WTC11 (cell line): ENCODE measurements at regions not wholly inside any gene's neighbourhood (a gene's known extent, or its start where the extent isn't known, plus 50 kb on each side); places are given as distances from the start of the nearest gene placed in this dataset.

Experiments
- ATAC-seq: fragments of 200-7000 bp; cut with Tn5 transposase; 2 replicates; pipeline ENCODE4 v1.10.0; 2021; ENCODE audit warnings: mild to moderate bottlenecking, moderate library complexity
- CTCF ChIA-PET: fragments of 300-600 bp; sonication (Branson Sonifier 250); formaldehyde crosslinking; loops from one replicate; lab custom pipeline; 2021; ENCODE audit warnings: antibody characterized with exemption; lab: Charles Lee
- POLR2A ChIA-PET: fragments of 350-600 bp; sonication (Branson Sonifier 250); formaldehyde crosslinking; loops from one replicate; lab custom pipeline; 2021; ENCODE audit warnings: antibody characterized with exemption; lab: Charles Lee
- DNase-seq: peaks from one replicate; pipeline ENCODE4 v3.0.0; 2021; ENCODE audit warnings: low spot score
- H3K27ac Mint-ChIP-seq: 2 replicates; pipeline ENCODE4 v1.8.0; 2021; ENCODE audit warnings: mixed read lengths
- H3K27me3 Mint-ChIP-seq: 2 replicates; pipeline ENCODE4 v1.8.0; 2021; ENCODE audit warnings: low read depth, mild to moderate bottlenecking, moderate library complexity, mixed read lengths
- H3K36me3 Mint-ChIP-seq: 2 replicates; pipeline ENCODE4 v1.8.0; 2021; ENCODE audit warnings: mixed read lengths
- H3K4me1 Mint-ChIP-seq: 2 replicates; pipeline ENCODE4 v1.8.0; 2022; ENCODE audit warnings: mixed read lengths
- H3K4me3 Mint-ChIP-seq: 2 replicates; pipeline ENCODE4 v1.8.0; 2021; ENCODE audit warnings: mild to moderate bottlenecking, moderate library complexity, mixed read lengths
- H3K9me3 Mint-ChIP-seq: 2 replicates; pipeline ENCODE4 v1.8.0; 2021; ENCODE audit warnings: mixed read lengths
- ATF1 ChIP-seq: sonication (generic); formaldehyde crosslinking; IDR thresholded peaks from 2 replicates; pipeline ENCODE4 v1.8.1; 2023; ENCODE audit warnings: mild to moderate bottlenecking, moderate library complexity, missing genetic modification reagents
- ATF6 ChIP-seq: sonication (generic); formaldehyde crosslinking; IDR thresholded peaks from 2 replicates; pipeline ENCODE4 v1.8.1; 2023; ENCODE audit warnings: mild to moderate bottlenecking, missing genetic modification reagents
- CBFB ChIP-seq: sonication (generic); formaldehyde crosslinking; IDR thresholded peaks from 2 replicates; pipeline ENCODE4 v1.8.1; 2022; ENCODE audit warnings: mild to moderate bottlenecking, low read depth, missing genetic modification reagents
- CREB1 ChIP-seq: sonication (generic); formaldehyde crosslinking; IDR thresholded peaks from 2 replicates; pipeline ENCODE4 v1.8.0; 2023; ENCODE audit warnings: mild to moderate bottlenecking, missing genetic modification reagents
- CREM ChIP-seq: sonication (generic); formaldehyde crosslinking; IDR thresholded peaks from 2 replicates; pipeline ENCODE4 v1.8.1; 2022; ENCODE audit warnings: mild to moderate bottlenecking, missing genetic modification reagents, moderate library complexity
- GRHL2 ChIP-seq: fragments of 250-450 bp; sonication (Bioruptor Pico); IDR thresholded peaks from 2 replicates; pipeline ENCODE4 v1.8.0; 2022; ENCODE audit warnings: mild to moderate bottlenecking, moderate library complexity; ENCODE audit not compliant: insufficient replicate concordance, severe bottlenecking
- MLX ChIP-seq: sonication (generic); formaldehyde crosslinking; IDR thresholded peaks from 2 replicates; pipeline ENCODE4 v1.8.1; 2023; ENCODE audit warnings: mild to moderate bottlenecking, missing genetic modification reagents, moderate library complexity
- MXD4 ChIP-seq: fragments of 250-450 bp; sonication (Bioruptor Pico); IDR thresholded peaks from 2 replicates; pipeline ENCODE4 v1.8.0; 2021; ENCODE audit warnings: mild to moderate bottlenecking, moderate library complexity, borderline replicate concordance
- NR1H2 ChIP-seq: sonication (generic); formaldehyde crosslinking; IDR thresholded peaks from 2 replicates; pipeline ENCODE4 v1.9.0; 2021; ENCODE audit warnings: mild to moderate bottlenecking, moderate library complexity, missing genetic modification reagents
- PREB ChIP-seq: sonication (generic); formaldehyde crosslinking; IDR thresholded peaks from 2 replicates; pipeline ENCODE4 v1.8.1; 2022; ENCODE audit warnings: mild to moderate bottlenecking, missing genetic modification reagents, moderate library complexity, borderline replicate concordance
- PRRX2 ChIP-seq: fragments of 250-450 bp; sonication (Bioruptor Pico); IDR thresholded peaks from 2 replicates; pipeline ENCODE4 v1.8.0; 2021; ENCODE audit warnings: mild to moderate bottlenecking
- SOX15 ChIP-seq: fragments of 250-450 bp; sonication (Bioruptor Pico); IDR thresholded peaks from 2 replicates; pipeline ENCODE4 v1.9.0; 2021; ENCODE audit warnings: mild to moderate bottlenecking
- TCF7 ChIP-seq: sonication (generic); formaldehyde crosslinking; IDR thresholded peaks from 2 replicates; pipeline ENCODE4 v1.8.0; 2022; ENCODE audit warnings: mild to moderate bottlenecking, low read depth, missing genetic modification reagents, moderate library complexity
- TEAD1 ChIP-seq: sonication (generic); formaldehyde crosslinking; IDR thresholded peaks from 2 replicates; pipeline ENCODE4 v1.8.0; 2022; ENCODE audit warnings: mild to moderate bottlenecking, missing genetic modification reagents
- ZMAT4 ChIP-seq: fragments of 250-450 bp; sonication (Bioruptor Pico); IDR thresholded peaks from 2 replicates; pipeline ENCODE4 v1.9.0; 2021; ENCODE audit warnings: mild to moderate bottlenecking
- ZNF138 ChIP-seq: sonication (generic); formaldehyde crosslinking; conservative IDR thresholded peaks from 2 replicates; pipeline ENCODE4 v1.8.1; 2022; ENCODE audit warnings: mild to moderate bottlenecking, moderate library complexity, missing genetic modification reagents
- ZNF263 ChIP-seq: sonication (generic); formaldehyde crosslinking; IDR thresholded peaks from 2 replicates; pipeline ENCODE4 v1.8.1; 2022; ENCODE audit warnings: low read depth, mild to moderate bottlenecking, moderate library complexity, missing genetic modification reagents
- ZNF671 ChIP-seq: fragments of 250-450 bp; sonication (Bioruptor Pico); IDR thresholded peaks from 2 replicates; pipeline ENCODE4 v1.8.0; 2021; ENCODE audit warnings: mild to moderate bottlenecking
- TF ChIP-seq, protein P1 (sequence below): fragments of 200-600 bp; IDR thresholded peaks from 2 replicates; pipeline ENCODE4 v1.8.0; 2022; ENCODE audit warnings: antibody characterized with exemption
- TF ChIP-seq, protein P2 (sequence below): sonication (generic); formaldehyde crosslinking; IDR thresholded peaks from 2 replicates; pipeline ENCODE4 v1.8.0; 2022; ENCODE audit warnings: mild to moderate bottlenecking, missing genetic modification reagents
- TF ChIP-seq, protein P3 (sequence below): sonication (generic); formaldehyde crosslinking; IDR thresholded peaks from 2 replicates; pipeline ENCODE4 v1.8.1; 2022; ENCODE audit warnings: missing genetic modification reagents, borderline replicate concordance
- TF ChIP-seq, protein P4 (sequence below): sonication (generic); formaldehyde crosslinking; conservative IDR thresholded peaks from 2 replicates; pipeline ENCODE4 v1.8.1; 2023; ENCODE audit warnings: mild to moderate bottlenecking, low read depth, missing genetic modification reagents, moderate library complexity

- TF ChIP-seq, protein P1, sequence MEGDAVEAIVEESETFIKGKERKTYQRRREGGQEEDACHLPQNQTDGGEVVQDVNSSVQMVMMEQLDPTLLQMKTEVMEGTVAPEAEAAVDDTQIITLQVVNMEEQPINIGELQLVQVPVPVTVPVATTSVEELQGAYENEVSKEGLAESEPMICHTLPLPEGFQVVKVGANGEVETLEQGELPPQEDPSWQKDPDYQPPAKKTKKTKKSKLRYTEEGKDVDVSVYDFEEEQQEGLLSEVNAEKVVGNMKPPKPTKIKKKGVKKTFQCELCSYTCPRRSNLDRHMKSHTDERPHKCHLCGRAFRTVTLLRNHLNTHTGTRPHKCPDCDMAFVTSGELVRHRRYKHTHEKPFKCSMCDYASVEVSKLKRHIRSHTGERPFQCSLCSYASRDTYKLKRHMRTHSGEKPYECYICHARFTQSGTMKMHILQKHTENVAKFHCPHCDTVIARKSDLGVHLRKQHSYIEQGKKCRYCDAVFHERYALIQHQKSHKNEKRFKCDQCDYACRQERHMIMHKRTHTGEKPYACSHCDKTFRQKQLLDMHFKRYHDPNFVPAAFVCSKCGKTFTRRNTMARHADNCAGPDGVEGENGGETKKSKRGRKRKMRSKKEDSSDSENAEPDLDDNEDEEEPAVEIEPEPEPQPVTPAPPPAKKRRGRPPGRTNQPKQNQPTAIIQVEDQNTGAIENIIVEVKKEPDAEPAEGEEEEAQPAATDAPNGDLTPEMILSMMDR: 0 out of 2 replicates have a peak, but pooled peaks have one; percentile 10
- TF ChIP-seq, protein P2, sequence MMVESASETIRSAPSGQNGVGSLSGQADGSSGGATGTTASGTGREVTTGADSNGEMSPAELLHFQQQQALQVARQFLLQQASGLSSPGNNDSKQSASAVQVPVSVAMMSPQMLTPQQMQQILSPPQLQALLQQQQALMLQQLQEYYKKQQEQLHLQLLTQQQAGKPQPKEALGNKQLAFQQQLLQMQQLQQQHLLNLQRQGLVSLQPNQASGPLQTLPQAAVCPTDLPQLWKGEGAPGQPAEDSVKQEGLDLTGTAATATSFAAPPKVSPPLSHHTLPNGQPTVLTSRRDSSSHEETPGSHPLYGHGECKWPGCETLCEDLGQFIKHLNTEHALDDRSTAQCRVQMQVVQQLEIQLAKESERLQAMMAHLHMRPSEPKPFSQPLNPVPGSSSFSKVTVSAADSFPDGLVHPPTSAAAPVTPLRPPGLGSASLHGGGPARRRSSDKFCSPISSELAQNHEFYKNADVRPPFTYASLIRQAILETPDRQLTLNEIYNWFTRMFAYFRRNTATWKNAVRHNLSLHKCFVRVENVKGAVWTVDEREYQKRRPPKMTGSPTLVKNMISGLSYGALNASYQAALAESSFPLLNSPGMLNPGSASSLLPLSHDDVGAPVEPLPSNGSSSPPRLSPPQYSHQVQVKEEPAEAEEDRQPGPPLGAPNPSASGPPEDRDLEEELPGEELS (CRISPR knock-in tag): no peak
- no peaks in the 10 kb centered on the region for H3K36me3 Mint-ChIP-seq
- H3K9me3 Mint-ChIP-seq: no peaks in the 10 kb centered on the region
- no peaks in the 10 kb centered on the region for H3K27me3 Mint-ChIP-seq
- H3K27ac Mint-ChIP-seq: no peak overlapping the region
- DNase-seq (no peak), ATAC-seq (no peak)
- ChIA-PET CTCF (interaction anchor here (0.8 to 1.3 kb wide), 11 partner anchors 15 to 619 kb away, joined by 3 to 10 read pairs (median 3); no protein-coding TSS in a partner anchor), POLR2A (interaction anchor here (0.7 kb wide), 1 partner anchor 9 kb away, joined by 3 read pairs; no protein-coding TSS in a partner anchor)
- peaks cover 16% of the 10 kb centered on the region for H3K4me1 Mint-ChIP-seq
- H3K4me3 Mint-ChIP-seq: no peak overlapping the region
Measured at GRCh38 chr18:5600378-5601071, 56.7 kb upstream of the EPB41L3 start.

DNA sequence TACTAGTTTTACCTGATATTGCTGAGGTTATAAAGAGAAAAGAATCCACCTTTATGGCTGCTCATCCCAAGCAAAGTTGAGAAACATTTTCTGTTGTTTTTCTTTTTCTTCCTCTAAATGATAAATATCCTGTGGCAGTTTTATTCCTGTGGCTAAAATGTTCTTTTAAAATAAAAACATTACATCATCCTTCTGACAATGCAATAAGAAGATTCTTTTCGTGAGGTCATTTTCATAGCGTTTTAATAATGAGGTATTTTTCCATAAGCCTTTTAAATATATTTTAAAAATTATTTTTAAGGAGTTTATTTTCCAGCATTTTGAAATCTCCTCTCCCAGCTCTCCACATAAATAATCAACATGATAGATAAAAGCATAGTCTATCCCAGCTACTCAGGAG is 52.8 kb upstream of the EPB41L3 start:
- TF ChIP-seq TCF7 (CRISPR knock-in tag) (no peak), ZNF671 (CRISPR knock-in tag) (no peak), MLX (no peak), GRHL2 (CRISPR knock-in tag) (no peak), TEAD1 (CRISPR knock-in tag) (no peak), CBFB (CRISPR knock-in tag) (no peak), ZNF263 (CRISPR knock-in tag) (no peak), ATF6 (no peak), ATF1 (no peak), ZMAT4 (CRISPR knock-in tag) (no peak), CREB1 (CRISPR knock-in tag) (no peak), ZNF138 (CRISPR knock-in tag) (no peak), SOX15 (no peak), CREM (CRISPR knock-in tag) (no peak), PREB (no peak), PRRX2 (CRISPR knock-in tag) (no peak), MXD4 (no peak), NR1H2 (CRISPR knock-in tag) (no peak)
- TF ChIP-seq, protein P3, sequence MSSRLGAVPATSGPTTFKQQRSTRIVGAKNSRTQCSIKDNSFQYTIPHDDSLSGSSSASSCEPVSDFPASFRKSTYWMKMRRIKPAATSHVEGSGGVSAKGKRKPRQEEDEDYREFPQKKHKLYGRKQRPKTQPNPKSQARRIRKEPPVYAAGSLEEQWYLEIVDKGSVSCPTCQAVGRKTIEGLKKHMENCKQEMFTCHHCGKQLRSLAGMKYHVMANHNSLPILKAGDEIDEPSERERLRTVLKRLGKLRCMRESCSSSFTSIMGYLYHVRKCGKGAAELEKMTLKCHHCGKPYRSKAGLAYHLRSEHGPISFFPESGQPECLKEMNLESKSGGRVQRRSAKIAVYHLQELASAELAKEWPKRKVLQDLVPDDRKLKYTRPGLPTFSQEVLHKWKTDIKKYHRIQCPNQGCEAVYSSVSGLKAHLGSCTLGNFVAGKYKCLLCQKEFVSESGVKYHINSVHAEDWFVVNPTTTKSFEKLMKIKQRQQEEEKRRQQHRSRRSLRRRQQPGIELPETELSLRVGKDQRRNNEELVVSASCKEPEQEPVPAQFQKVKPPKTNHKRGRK (CRISPR knock-in tag): no peak
- TF ChIP-seq, protein P4, sequence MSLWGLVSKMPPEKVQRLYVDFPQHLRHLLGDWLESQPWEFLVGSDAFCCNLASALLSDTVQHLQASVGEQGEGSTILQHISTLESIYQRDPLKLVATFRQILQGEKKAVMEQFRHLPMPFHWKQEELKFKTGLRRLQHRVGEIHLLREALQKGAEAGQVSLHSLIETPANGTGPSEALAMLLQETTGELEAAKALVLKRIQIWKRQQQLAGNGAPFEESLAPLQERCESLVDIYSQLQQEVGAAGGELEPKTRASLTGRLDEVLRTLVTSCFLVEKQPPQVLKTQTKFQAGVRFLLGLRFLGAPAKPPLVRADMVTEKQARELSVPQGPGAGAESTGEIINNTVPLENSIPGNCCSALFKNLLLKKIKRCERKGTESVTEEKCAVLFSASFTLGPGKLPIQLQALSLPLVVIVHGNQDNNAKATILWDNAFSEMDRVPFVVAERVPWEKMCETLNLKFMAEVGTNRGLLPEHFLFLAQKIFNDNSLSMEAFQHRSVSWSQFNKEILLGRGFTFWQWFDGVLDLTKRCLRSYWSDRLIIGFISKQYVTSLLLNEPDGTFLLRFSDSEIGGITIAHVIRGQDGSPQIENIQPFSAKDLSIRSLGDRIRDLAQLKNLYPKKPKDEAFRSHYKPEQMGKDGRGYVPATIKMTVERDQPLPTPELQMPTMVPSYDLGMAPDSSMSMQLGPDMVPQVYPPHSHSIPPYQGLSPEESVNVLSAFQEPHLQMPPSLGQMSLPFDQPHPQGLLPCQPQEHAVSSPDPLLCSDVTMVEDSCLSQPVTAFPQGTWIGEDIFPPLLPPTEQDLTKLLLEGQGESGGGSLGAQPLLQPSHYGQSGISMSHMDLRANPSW (CRISPR knock-in tag): no peak
- no peaks in the 10 kb centered on the region for H3K27me3 Mint-ChIP-seq
- no peak for DNase-seq
- peaks cover 14% of the 10 kb centered on the region for H3K4me1 Mint-ChIP-seq
- no peak overlapping the region for H3K27ac Mint-ChIP-seq
- H3K9me3 Mint-ChIP-seq: peaks cover 27% of the 10 kb centered on the region
- POLR2A ChIA-PET: no interaction called here
- no peak for ATAC-seq
- H3K36me3 Mint-ChIP-seq: peaks cover 25% of the 10 kb centered on the region
- CTCF ChIA-PET: no interaction called here
- no peak overlapping the region for H3K4me3 Mint-ChIP-seq
